NCI-H2029 treated with DMSO at 0.1 percent for 48 hours (cell line): ENCODE measurements at regions not wholly inside any gene's neighbourhood (a gene's known extent, or its start where the extent isn't known, plus 50 kb on each side); places are given as distances from the start of the nearest gene placed in this dataset.
A peak's percentile ranks its signal among the peaks of the same experiment; 100 is the strongest.
"Not testable (repeated sequence)": the region's sequence is repeated elsewhere in the genome, so short reads cannot be mapped to it uniquely, and the experiment has no call there.

Experiments used
- DNase-seq: peaks from one replicate; lab custom pipeline; 2025; lab: John Stamatoyannopoulos, UW

- no peak for DNase-seq
Observed at GRCh38 chr20:4468114-4468513, 218.1 kb upstream of the PRNP start.

- peak; percentile 78 for DNase-seq
Observed at GRCh38 chr20:4465855-4466545, 216.9 kb upstream of the ADRA1D start.

- DNase-seq, result no peak
Observed at GRCh38 chr20:4465212-4465611, 216.1 kb upstream of the ADRA1D start.

GRCh38 chr20:4462801-4463200 lies 213.7 kb upstream of the ADRA1D start:
- DNase-seq, result not testable (repeated sequence)

GRCh38 chr20:4459081-4459480 lies 210.0 kb upstream of the ADRA1D start:
- DNase-seq, result no peak

GRCh38 chr20:4457566-4458543 lies 208.8 kb upstream of the ADRA1D start:
- DNase-seq, result no peak

- no peak for DNase-seq
Observed at GRCh38 chr20:4455996-4456395, 206.9 kb upstream of the ADRA1D start.

GRCh38 chr20:4455301-4455701 lies 206.2 kb upstream of the ADRA1D start:
- DNase-seq, result no peak

GRCh38 chr20:4454111-4454510 lies 205.0 kb upstream of the ADRA1D start:
- no peak for DNase-seq

GRCh38 chr20:4453359-4453758 lies 204.3 kb upstream of the ADRA1D start:
- no peak for DNase-seq

GRCh38 chr20:4451487-4452081 lies 202.5 kb upstream of the ADRA1D start:
- DNase-seq, result no peak

GRCh38 chr20:4449957-4450715 lies 201.0 kb upstream of the ADRA1D start:
- DNase-seq, result no peak

GRCh38 chr20:4445784-4446183 lies 196.7 kb upstream of the ADRA1D start:
- no peak for DNase-seq

- no peak for DNase-seq
Observed at GRCh38 chr20:4445331-4445730, 196.2 kb upstream of the ADRA1D start.

GRCh38 chr20:4444404-4444803 lies 195.3 kb upstream of the ADRA1D start:
- DNase-seq, result no peak

GRCh38 chr20:4443016-4443415 lies 193.9 kb upstream of the ADRA1D start:
- no peak for DNase-seq

GRCh38 chr20:4441871-4442270 lies 192.8 kb upstream of the ADRA1D start:
- DNase-seq, result no peak

GRCh38 chr20:4441191-4441590 lies 192.1 kb upstream of the ADRA1D start:
- DNase-seq, result no peak

- DNase-seq, result no peak
Observed at GRCh38 chr20:4439461-4439860, 190.4 kb upstream of the ADRA1D start.

GRCh38 chr20:4437131-4437530 lies 188.0 kb upstream of the ADRA1D start:
- DNase-seq, result no peak

- DNase-seq, result no peak
Observed at GRCh38 chr20:4435671-4436455, 186.8 kb upstream of the ADRA1D start.
